SKM-1 treated with dmso at 0.1 percent for 144 hours (cell line): ENCODE measurements at regions not wholly inside any gene's neighbourhood (a gene's known extent, or its start where the extent isn't known, plus 50 kb on each side); places are given as distances from the start of the nearest gene placed in this dataset.
"Not testable (repeated sequence)": the region's sequence is repeated elsewhere in the genome, so short reads cannot be mapped to it uniquely, and the experiment has no call there.

Source experiments
- DNase-seq: peaks from one replicate; lab custom pipeline; 2025; ENCODE audit not compliant: unreplicated experiment; lab: John Stamatoyannopoulos, UW

- DNase-seq = no peak
Observed at GRCh38 chr3:6732807-6733206, 128.1 kb upstream of the GRM7 start.

GRCh38 chr3:6733699-6734394 is 127.1 kb upstream of the GRM7 start:
- DNase-seq = no peak

- no peak for DNase-seq
Observed at GRCh38 chr3:6734395-6734746, 126.5 kb upstream of the GRM7 start.

- no peak for DNase-seq
Observed at GRCh38 chr3:6736836-6737629, 123.9 kb upstream of the GRM7 start.

DNA sequence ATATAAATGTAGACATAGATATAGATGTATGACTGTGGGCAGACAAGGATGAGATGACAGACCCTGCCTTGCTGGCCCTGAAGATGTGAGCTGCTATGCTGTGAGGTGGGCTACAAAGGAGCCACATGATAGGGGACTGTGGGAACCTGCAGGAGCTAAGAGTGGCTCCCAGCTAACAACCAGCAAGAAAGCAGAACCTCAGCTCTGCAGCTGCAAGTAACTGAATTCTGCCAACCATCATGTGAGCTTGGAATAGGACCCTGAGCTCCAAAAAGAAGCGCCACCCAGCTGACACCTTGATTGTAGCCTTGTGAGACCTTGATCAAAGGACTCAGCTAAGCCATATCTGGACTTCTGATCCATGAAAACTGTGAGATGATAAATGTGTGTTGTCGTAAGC is 123.3 kb upstream of the GRM7 start:
- no peak for DNase-seq

DNA sequence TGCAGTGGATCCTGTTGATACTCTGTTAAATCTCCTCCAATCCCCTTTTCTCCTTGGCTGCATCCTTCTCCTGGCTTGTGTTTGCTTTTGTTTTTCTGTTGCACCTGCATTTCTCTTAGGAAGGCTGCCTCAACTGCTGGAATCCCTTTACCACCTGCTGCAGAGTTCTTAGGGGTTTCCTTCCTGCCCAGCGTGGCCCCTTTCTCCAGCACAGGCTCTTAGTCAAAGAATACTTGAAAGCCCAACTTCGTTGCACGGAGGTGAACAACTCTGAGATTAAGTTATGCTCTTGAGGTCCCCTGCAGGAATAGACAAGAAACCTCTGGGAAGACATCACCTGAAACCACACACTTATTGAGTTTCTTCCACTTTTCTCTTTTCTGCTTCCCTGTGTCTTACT is 121.6 kb upstream of the GRM7 start:
- DNase-seq = no peak

- no peak for DNase-seq
Observed at GRCh38 chr3:6743067-6743720, 117.7 kb upstream of the GRM7 start.

- no peak for DNase-seq
Observed at GRCh38 chr3:6746443-6746842, 114.5 kb upstream of the GRM7 start.

DNA sequence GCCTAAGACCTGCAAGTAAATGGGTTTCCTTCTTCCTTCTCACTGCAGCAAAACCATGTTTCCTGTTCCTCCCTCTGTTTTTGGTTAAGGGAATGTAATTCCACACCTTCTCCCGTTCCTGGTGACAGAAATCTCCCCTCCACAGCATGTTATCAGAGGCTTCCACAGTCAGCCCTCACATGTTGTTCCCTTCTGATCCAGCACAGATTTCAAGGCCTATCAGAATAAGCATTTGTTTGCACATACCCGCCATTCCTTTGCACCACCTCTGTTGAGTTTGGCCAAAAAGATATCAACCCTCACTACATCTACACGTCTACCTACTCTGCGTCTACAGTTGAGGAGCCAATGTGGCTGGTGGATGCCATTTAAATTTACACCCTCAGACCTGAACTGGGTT is 113.9 kb upstream of the GRM7 start:
- no peak for DNase-seq

DNA sequence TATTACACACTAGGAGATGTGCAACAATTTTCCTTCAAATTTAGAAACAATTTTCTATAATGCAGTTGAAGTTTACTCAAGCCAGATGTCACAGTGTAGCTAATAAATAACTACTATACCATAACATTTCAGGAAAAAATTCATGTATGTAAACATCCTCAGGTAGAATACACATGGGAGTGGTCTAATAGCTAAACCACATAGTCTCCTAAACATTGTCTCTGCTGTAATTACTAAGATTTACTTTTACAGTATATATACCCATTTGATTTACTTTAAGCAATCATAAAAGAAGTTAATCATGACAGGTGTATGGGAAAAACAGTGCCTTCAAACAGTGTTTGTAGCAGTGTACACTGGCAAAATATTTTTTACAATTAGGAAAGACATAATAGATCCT is 110.1 kb upstream of the GRM7 start:
- no peak for DNase-seq

- no peak for DNase-seq
Observed at GRCh38 chr3:6753536-6753935, 107.4 kb upstream of the GRM7 start.

- not testable (repeated sequence) for DNase-seq
Observed at GRCh38 chr3:6769532-6770396, 91.2 kb upstream of the GRM7 start.

DNA sequence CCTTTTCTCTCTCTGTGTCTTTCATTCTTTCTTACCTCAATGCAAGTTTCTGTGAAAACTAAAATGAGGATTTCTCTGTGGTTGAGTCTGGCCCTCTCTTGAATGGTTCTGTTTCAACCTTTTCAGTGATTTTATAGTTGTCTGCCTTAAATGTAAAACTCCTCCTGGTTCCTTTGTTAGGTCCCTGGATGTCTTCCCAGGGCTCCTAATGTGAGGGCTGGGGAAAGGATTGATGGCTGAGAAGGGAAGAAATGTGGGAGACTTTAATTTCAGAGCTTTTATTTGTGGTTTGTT is 90.6 kb upstream of the GRM7 start:
- no peak for DNase-seq

DNA sequence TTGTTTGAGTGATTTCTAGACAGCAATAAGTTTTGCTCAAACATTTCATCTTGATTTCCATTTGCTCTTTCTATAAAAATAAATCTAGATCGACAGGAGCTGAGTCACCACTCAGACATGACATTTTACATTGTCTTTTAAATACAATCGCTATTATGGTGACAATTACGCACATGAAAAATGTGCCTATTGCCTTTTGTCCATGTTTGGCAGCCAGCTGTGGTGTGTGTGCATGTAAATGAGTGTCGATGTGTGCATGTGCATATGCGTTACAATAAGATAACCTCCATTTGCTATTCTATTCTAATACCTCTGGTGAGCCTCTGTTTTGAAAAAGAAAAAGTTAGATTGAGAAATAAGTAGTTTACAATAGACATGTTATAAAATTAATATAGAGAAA is 89.7 kb upstream of the GRM7 start:
- no peak for DNase-seq

DNA sequence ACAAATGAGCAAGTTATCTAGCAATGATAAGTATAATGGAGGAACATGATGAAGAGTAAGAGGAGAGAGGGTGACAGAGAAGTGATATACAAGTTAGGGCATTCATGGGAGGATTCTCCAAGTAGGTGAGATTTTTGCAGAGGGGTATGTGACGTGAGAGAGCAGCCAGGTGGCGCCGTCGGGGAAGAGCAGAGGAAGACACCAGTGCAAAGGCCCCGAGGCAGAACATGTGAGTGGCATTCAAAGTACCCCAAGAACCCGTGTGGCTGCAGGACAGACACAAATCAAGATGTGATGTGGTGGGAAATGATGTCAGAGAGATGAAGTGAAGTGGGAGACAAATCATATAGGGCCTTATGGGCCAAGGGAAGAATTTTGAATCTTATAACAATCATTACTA is 81.8 kb upstream of the GRM7 start:
- DNase-seq = no peak

DNA sequence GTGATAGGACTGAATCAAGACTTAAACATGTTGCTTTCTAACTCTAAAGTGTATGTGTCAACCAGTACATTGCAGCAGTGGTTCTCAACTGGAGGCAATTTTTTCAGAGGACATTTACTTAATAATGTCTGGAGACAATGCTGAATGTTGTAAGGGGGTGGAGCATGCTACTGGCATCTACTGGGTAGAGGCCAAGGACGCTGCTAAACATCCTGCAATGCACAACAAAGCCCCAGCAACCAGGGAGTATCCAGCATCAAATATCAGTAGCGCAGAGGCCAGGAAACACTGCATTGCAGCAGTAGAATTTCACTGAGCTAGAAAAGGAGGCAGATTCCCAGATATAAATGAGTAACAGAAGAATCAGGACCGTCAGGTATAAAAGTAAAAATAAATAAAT is 79.8 kb upstream of the GRM7 start:
- no peak for DNase-seq

DNA sequence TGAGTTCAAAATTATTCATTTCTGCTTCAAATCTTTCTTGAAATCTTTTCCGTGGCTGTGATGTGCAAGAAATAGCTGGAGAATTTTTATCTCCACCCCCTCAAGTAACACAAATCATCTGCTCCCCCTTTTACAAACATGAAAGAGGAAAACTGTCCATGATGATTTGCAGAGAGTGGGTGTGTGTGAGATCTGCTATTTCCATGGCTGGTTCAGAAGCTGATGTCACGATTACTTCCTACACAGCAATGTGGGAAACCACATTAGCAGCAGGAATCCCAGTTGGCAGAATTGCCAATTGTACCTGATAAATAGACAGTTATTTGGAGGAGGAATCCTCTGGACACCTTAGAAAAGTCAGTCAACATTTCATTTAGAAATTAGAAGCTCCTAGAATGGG is 75.2 kb upstream of the GRM7 start:
- no peak for DNase-seq

GRCh38 chr3:6791161-6791560 is 69.8 kb upstream of the GRM7 start:
- no peak for DNase-seq

GRCh38 chr3:6799264-6799915 is 61.5 kb upstream of the GRM7 start:
- DNase-seq = peak; percentile 19

DNA sequence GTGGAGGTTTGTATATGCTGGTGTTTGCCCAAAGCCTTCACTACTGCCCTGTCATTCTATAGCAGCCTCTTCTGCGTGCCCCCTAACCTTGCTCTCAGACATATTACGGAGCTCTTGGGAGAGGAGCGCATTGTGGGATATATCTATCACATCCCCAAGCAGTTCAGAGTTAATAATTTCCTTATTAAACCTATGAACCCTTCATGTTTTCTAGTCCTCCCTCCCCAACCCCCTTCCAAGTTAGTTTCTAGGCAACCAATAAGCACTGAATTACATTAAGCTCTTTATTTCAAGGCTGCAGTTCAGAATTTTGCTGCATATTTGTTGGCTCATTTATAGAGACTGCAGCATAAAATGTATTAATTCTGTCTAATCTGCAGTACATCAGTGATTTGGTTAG is 57.3 kb upstream of the GRM7 start:
- DNase-seq = no peak

- DNase-seq = no peak
Observed at GRCh38 chr3:6805236-6805635, 55.7 kb upstream of the GRM7 start.
